ENCODE measurements at regions not wholly inside any gene's neighbourhood (a gene's known extent, or its start where the extent isn't known, plus 50 kb on each side); places are given as distances from the start of the nearest gene placed in this dataset.

DNA sequence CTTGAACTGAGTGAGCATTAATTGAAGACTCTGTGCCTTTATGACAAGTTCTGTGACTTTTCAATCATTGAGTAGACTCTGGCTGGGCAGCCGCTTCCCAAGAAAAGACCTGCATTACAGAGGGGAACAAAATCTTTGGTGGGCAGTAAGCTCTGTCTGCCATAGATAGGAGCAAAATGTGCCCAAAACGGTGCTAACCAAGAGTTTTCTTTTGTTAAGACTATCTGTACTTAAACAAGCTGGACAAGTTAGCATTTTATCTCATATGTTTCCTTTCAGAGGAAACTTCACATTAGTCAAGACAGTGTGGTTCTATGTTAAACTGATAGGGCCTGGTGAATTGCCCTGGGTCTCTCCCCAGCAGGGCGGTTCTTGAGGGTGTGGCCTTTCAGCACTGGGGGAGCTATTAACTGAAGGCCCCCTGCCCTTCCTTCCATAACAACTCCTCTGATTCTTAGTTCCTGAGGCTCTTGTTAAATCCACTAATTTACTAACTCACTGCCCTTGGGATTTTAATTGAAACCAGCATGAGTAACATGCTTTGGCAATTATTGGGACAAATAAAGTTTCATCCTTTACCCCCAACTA is 219.6 kb downstream of the KTN1 start (continued):
- TF ChIP-seq ZNF331 (CRISPR knock-in tag; IDR thresholded peaks at IDR 0.05; ENCODE audit: low read depth), result no peak
- no peak for TF ChIP-seq EZH2 (IDR thresholded peaks at IDR 0.05; ENCODE audit: low read depth, unreplicated experiment)
- no peak for TF ChIP-seq CTCF (conservative IDR thresholded peaks at IDR 0.05; ENCODE audit: low read depth in 2 of 2)
- no peak for TF ChIP-seq STAT1 (IDR thresholded peaks at IDR 0.05; ENCODE audit: unreplicated experiment)
- TF ChIP-seq, protein P1, sequence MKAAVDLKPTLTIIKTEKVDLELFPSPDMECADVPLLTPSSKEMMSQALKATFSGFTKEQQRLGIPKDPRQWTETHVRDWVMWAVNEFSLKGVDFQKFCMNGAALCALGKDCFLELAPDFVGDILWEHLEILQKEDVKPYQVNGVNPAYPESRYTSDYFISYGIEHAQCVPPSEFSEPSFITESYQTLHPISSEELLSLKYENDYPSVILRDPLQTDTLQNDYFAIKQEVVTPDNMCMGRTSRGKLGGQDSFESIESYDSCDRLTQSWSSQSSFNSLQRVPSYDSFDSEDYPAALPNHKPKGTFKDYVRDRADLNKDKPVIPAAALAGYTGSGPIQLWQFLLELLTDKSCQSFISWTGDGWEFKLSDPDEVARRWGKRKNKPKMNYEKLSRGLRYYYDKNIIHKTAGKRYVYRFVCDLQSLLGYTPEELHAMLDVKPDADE (IDR thresholded peaks at IDR 0.05), result no peak

- Histone ChIP-seq H3K4me3 (peak overlapping the region; percentile 24; the same call in 1 of the 2 replicates), H3K36me3 (ENCODE audit: insufficient read depth) (no peaks in the 10 kb centered on the region), H3K79me2 (replicated peaks; ENCODE audit: insufficient read depth) (no peaks in the 10 kb centered on the region), H3K9me2 (ENCODE audit: insufficient read depth) (peaks cover 18% of the 10 kb centered on the region), H2AFZ (no peak overlapping the region), H3K27ac (ENCODE audit: low read depth) (peak overlapping the region; percentile 87), H3K4me2 (peak overlapping the region; percentile 36; the same call in 1 of the 2 replicates), H3F3A (replicated peaks; ENCODE audit: low read depth) (peaks cover 4% of the 10 kb centered on the region), H3K27me3 (ENCODE audit: insufficient read depth) (no peaks in the 10 kb centered on the region), H3K4me1 (ENCODE audit: insufficient read depth) (peaks cover 56% of the 10 kb centered on the region), H4K20me1 (replicated peaks; ENCODE audit: insufficient read depth) (no peaks in the 10 kb centered on the region)
- peaks cover 2% of the 10 kb centered on the region for H3K27me3 Mint-ChIP-seq (ENCODE audit: insufficient read depth, low read depth, poor library complexity)
- no peak overlapping the region for H3K4me3 Mint-ChIP-seq
- DNase-seq (ENCODE audit: low spot score), result peak; percentile 14
- peaks cover 20% of the 10 kb centered on the region for H3K36me3 Mint-ChIP-seq (ENCODE audit: low read depth)
- peak; percentile 33 for ATAC-seq
- no peak overlapping the region for H3K27ac Mint-ChIP-seq
- H3K4me1 Mint-ChIP-seq, result peaks cover 38% of the 10 kb centered on the region
- TF ChIP-seq ZNF331 (CRISPR knock-in tag; IDR thresholded peaks at IDR 0.05; ENCODE audit: low read depth), result no peak
- peak; percentile 64; the same call in 1 of the 2 replicates for TF ChIP-seq NANOG (IDR thresholded peaks at IDR 0.05; ENCODE audit: borderline replicate concordance)
- TF ChIP-seq, protein P2, sequence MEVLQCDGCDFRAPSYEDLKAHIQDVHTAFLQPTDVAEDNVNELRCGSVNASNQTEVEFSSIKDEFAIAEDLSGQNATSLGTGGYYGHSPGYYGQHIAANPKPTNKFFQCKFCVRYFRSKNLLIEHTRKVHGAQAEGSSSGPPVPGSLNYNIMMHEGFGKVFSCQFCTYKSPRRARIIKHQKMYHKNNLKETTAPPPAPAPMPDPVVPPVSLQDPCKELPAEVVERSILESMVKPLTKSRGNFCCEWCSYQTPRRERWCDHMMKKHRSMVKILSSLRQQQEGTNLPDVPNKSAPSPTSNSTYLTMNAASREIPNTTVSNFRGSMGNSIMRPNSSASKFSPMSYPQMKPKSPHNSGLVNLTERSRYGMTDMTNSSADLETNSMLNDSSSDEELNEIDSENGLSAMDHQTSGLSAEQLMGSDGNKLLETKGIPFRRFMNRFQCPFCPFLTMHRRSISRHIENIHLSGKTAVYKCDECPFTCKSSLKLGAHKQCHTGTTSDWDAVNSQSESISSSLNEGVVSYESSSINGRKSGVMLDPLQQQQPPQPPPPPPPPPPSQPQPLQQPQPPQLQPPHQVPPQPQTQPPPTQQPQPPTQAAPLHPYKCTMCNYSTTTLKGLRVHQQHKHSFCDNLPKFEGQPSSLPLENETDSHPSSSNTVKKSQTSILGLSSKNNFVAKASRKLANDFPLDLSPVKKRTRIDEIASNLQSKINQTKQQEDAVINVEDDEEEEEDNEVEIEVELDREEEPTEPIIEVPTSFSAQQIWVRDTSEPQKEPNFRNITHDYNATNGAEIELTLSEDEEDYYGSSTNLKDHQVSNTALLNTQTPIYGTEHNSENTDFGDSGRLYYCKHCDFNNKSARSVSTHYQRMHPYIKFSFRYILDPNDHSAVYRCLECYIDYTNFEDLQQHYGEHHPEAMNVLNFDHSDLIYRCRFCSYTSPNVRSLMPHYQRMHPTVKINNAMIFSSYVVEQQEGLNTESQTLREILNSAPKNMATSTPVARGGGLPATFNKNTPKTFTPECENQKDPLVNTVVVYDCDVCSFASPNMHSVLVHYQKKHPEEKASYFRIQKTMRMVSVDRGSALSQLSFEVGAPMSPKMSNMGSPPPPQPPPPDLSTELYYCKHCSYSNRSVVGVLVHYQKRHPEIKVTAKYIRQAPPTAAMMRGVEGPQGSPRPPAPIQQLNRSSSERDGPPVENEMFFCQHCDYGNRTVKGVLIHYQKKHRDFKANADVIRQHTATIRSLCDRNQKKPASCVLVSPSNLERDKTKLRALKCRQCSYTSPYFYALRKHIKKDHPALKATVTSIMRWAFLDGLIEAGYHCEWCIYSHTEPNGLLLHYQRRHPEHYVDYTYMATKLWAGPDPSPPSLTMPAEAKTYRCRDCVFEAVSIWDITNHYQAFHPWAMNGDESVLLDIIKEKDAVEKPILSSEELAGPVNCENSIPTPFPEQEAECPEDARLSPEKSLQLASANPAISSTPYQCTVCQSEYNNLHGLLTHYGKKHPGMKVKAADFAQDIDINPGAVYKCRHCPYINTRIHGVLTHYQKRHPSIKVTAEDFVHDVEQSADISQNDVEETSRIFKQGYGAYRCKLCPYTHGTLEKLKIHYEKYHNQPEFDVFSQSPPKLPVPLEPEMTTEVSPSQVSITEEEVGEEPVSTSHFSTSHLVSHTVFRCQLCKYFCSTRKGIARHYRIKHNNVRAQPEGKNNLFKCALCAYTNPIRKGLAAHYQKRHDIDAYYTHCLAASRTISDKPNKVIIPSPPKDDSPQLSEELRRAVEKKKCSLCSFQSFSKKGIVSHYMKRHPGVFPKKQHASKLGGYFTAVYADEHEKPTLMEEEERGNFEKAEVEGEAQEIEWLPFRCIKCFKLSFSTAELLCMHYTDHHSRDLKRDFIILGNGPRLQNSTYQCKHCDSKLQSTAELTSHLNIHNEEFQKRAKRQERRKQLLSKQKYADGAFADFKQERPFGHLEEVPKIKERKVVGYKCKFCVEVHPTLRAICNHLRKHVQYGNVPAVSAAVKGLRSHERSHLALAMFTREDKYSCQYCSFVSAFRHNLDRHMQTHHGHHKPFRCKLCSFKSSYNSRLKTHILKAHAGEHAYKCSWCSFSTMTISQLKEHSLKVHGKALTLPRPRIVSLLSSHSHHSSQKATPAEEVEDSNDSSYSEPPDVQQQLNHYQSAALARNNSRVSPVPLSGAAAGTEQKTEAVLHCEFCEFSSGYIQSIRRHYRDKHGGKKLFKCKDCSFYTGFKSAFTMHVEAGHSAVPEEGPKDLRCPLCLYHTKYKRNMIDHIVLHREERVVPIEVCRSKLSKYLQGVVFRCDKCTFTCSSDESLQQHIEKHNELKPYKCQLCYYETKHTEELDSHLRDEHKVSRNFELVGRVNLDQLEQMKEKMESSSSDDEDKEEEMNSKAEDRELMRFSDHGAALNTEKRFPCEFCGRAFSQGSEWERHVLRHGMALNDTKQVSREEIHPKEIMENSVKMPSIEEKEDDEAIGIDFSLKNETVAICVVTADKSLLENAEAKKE (CRISPR knock-in tag; IDR thresholded peaks at IDR 0.05), result 0 out of 2 replicates have a peak, but pooled peaks have one; percentile 38
- H3K9me3 Mint-ChIP-seq, result peaks cover 21% of the 10 kb centered on the region; the same call in 2 of the 3 replicates
Measured at GRCh38 chr14:55800156-55800785, 220.3 kb downstream of the KTN1 start.

Measured in GM23338 (cell line).